ENCODE measurements at regions not wholly inside any gene's neighbourhood (a gene's known extent, or its start where the extent isn't known, plus 50 kb on each side); places are given as distances from the start of the nearest gene placed in this dataset.

- peak; percentile 80 for DNase-seq
These were observed 92.3 kb upstream of the LRIG1 start for GRCh38 chr3:66592927-66593625.

- peak; percentile 97 for DNase-seq
These were observed 93.2 kb upstream of the LRIG1 start for GRCh38 chr3:66593978-66594377.

GRCh38 chr3:66597308-66597863, 96.6 kb upstream of the LRIG1 start:
- no peak for DNase-seq

GRCh38 chr3:66598168-66598567, 97.3 kb upstream of the LRIG1 start:
- peak; percentile 89 for DNase-seq

GRCh38 chr3:66602237-66602636, 101.4 kb upstream of the LRIG1 start:
- DNase-seq = peak; percentile 35

GRCh38 chr3:66602691-66603090, 101.9 kb upstream of the LRIG1 start:
- no peak for DNase-seq

GRCh38 chr3:66603151-66603611, 102.4 kb upstream of the LRIG1 start:
- DNase-seq = peak; percentile 47

GRCh38 chr3:66604481-66604880, 103.7 kb upstream of the LRIG1 start:
- DNase-seq = no peak

- DNase-seq = no peak
These were observed 105.3 kb upstream of the LRIG1 start for GRCh38 chr3:66606126-66606525.

- no peak for DNase-seq
These were observed 106.0 kb upstream of the LRIG1 start for GRCh38 chr3:66606868-66607267.

- DNase-seq = peak; percentile 85
These were observed 109.1 kb upstream of the LRIG1 start for GRCh38 chr3:66609660-66610561.

- DNase-seq = no peak
These were observed 109.7 kb upstream of the LRIG1 start for GRCh38 chr3:66610562-66610909.

GRCh38 chr3:66615643-66616301, 115.0 kb upstream of the LRIG1 start:
- no peak for DNase-seq

GRCh38 chr3:66617351-66617750, 116.5 kb upstream of the LRIG1 start:
- DNase-seq = no peak

- peak; percentile 66 for DNase-seq
These were observed 117.2 kb upstream of the LRIG1 start for GRCh38 chr3:66618066-66618465.

- no peak for DNase-seq
These were observed 119.5 kb upstream of the LRIG1 start for GRCh38 chr3:66620296-66620695.

- DNase-seq = no peak
These were observed 122.1 kb upstream of the LRIG1 start for GRCh38 chr3:66622756-66623457.

GRCh38 chr3:66625505-66626216, 124.8 kb upstream of the LRIG1 start:
- DNase-seq = peak; percentile 31

- DNase-seq = peak; percentile 12
These were observed 128.5 kb upstream of the LRIG1 start for GRCh38 chr3:66629150-66629981.

GRCh38 chr3:66629982-66630368, 129.2 kb upstream of the LRIG1 start:
- peak; percentile 10 for DNase-seq

Data from fibroblast of skin of right biceps (primary cell).